ENCODE measurements at regions not wholly inside any gene's neighbourhood (a gene's known extent, or its start where the extent isn't known, plus 50 kb on each side); places are given as distances from the start of the nearest gene placed in this dataset.
"Not testable (repeated sequence)": the region's sequence is repeated elsewhere in the genome, so short reads cannot be mapped to it uniquely, and the experiment has no call there.

DNA sequence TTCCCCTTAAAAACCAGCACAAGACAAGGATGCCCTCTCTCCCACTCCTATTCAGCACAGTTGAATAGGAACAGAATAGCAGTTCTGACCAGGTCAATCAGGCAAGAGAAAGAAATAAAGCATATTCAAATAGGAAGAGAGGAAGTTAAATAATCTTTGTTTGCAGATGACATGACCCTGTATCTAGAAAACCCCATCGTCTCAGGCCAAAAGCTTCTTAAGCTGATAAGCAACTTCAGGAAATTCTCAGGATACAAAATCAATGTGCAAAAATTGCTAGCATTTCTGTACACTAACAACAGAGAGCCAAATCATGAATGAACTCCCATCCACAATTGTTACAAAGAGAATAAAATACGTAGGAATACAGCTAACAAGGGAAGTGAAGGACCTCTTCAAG lies 394.1 kb upstream of the NFIA start:
- TF ChIP-seq FOSL1 (IDR thresholded peaks at IDR 0.05; ENCODE audit: insufficient read depth, low read depth, low read length); TAF7 (optimal IDR thresholded peaks at IDR 0.05; ENCODE audit: borderline replicate concordance, low read depth, low read length); CTCF (IDR thresholded peaks at IDR 0.05; ENCODE audit: control extremely low read depth in 1 of 3, insufficient read depth in 1 of 3, low read depth in 1 of 3, low read length in 3 of 3); SP2 (IDR thresholded peaks at IDR 0.05; ENCODE audit: low read length); EP300 (IDR thresholded peaks at IDR 0.05; ENCODE audit: borderline replicate concordance in 1 of 2, low read depth in 2 of 2, low read length in 2 of 2); SRF (IDR thresholded peaks at IDR 0.05; ENCODE audit: low read depth, low read length); ZNF274 (IDR thresholded peaks at IDR 0.05; ENCODE audit: borderline replicate concordance, extremely low read depth, low read length): not testable (repeated sequence)
